LNCAP (cell line): ENCODE measurements at regions not wholly inside any gene's neighbourhood (a gene's known extent, or its start where the extent isn't known, plus 50 kb on each side); places are given as distances from the start of the nearest gene placed in this dataset.

ENCODE experiments used
- TF ChIP-seq, protein P1 (sequence below): fragments of 450-650 bp; IDR thresholded peaks from 2 replicates; pipeline ENCODE4 v1.5.1; 2017; ENCODE audit warnings: mild to moderate bottlenecking

DNA sequence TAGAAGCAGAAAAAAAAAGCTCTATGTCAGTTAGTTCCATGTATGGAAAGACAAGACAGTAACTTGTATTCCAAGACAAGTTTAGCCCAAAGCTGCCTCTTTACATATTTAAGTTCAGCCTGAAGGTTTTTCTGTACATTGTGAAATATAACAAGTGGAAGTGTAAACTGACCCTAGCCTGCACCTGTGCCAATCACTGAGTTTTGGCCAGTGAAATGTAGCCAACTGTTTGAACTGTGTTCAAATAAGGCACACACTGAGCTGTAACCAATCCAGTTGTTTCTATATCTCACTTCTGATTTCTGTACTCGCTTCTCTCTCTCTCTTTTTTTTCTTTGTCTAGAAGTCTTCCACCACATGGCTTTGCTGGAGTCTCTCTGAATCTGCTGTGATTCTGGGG, 1227.1 kb downstream of the NCAM2 start:
- TF ChIP-seq, protein P1, sequence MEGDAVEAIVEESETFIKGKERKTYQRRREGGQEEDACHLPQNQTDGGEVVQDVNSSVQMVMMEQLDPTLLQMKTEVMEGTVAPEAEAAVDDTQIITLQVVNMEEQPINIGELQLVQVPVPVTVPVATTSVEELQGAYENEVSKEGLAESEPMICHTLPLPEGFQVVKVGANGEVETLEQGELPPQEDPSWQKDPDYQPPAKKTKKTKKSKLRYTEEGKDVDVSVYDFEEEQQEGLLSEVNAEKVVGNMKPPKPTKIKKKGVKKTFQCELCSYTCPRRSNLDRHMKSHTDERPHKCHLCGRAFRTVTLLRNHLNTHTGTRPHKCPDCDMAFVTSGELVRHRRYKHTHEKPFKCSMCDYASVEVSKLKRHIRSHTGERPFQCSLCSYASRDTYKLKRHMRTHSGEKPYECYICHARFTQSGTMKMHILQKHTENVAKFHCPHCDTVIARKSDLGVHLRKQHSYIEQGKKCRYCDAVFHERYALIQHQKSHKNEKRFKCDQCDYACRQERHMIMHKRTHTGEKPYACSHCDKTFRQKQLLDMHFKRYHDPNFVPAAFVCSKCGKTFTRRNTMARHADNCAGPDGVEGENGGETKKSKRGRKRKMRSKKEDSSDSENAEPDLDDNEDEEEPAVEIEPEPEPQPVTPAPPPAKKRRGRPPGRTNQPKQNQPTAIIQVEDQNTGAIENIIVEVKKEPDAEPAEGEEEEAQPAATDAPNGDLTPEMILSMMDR: no peak

DNA sequence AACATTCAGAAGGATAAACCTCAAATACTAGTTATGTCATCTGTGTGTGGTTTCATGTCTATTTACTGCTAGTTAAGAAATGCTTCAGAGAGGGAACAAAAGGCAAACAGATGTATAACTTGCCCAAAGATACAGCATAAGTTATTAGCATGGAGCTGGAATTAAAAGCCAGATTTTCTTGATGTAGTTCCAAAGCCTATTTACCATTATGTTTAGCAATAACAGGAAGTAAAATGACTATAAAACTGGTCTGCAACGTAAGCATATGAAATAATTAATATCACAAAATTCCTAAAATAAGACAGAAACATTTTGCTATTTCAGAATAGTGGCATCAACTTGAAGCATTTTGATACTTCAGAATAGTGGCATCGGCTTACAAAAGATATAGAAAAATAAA, 1232.8 kb downstream of the NCAM2 start:
- TF ChIP-seq, protein P1: no peak

DNA sequence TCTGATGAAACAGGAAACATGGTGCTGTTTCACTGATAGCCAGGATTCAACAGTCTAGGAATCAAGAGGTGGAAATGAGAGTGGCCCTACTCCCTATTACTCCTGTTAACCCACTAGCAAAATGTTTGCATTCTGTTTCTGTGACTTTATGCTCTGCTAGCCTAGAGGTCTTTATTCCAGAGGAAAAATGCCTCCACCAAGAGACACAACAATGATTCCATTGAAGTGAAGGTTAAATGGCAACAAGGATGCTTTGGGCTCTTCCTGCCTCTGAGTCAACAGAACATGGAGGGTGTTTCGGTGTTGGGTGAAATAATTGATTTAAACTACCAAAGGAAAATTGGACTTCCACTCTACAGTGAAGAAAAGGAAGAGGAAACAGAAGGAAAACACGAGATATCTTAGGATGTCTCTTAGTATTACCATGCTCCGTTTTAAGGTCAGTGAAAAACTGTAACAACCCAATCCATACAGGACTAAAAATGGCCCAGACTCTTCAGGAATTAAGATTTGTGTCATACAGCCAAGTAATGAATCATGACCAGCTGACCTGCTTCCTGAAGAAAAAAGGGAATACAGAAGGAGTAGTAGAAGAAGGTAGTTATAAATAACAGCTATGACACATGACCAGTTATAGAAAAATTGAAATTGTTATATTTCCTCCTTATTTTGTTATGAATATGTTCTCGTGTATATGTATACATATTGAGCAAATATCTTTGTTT, 1237.8 kb downstream of the NCAM2 start:
- TF ChIP-seq, protein P1: no peak

DNA sequence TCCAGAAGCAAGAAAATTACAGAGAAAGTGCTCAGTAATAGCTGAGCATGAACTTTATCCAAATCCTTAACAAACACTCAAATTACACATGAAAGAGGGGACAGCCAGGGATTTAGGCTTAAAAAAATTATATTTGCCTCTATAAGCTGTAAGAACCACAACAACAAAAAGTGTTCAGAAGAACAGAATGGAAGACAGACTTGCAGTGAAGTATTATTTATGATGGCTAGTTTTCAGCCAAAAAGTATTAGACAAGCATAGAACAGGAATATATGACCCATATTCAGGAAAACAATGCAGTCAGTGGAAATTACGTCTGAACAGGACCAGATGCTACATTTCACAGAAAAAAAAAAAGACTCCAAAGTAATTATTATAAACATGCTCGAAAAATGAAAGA, 1246.3 kb downstream of the NCAM2 start:
- TF ChIP-seq, protein P1: no peak

DNA sequence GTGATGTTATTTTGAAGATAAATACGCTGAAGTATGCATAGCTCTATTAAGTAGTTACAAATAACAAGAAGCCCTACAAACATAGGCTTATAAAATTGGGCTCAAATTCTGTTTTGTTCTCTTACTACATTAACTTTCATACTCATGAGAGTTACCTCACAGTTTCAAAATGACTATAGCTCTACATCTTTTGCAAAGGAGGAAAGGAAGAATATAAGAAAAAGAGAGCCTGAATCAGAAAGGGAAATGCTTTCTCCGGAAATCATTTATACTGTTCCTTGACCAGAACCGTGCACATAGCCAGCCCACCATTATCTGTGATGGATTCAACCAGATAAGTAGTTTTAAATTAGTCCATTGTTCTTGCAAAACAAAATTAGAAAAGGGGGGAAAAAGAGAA, 1252.1 kb downstream of the NCAM2 start:
- TF ChIP-seq, protein P1: no peak

DNA sequence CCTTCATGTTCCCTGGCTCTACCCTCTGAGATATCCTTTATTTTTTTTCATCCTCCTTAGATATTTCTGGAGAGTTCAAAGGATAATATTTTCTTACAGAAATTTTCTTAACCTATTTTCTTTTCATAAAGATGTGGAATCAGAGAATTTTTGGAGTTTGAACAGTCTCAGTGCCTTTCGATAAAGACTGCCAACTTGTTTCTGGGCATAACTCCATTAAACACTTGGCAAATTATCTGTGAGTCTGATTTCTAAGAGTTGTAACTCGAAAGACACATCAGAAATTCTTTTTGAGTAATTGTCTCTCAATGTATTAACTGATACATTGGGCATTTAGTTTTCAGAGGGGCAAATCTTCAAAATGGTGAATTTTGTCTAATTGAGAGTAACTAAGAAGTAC, 1255.6 kb downstream of the NCAM2 start:
- TF ChIP-seq, protein P1: no peak

DNA sequence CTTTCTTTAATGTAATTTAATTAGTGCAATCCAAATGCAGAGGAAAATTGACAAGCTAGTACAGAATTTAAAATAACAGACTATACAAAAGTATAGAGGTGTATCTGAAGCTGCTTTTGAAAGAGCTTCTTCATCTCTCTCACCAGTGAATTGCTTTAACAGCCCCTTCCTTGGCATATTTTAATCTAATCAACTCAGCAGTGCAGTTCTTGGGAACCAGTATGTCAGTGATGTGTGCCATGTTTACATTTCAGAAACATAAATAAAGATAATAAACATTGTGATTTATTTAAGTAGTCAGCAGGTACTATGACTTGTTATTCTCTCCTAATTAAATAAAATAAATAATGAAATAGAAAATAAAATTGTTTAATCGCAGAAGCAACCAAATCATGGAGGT, 1260.6 kb downstream of the NCAM2 start:
- TF ChIP-seq, protein P1: no peak

DNA sequence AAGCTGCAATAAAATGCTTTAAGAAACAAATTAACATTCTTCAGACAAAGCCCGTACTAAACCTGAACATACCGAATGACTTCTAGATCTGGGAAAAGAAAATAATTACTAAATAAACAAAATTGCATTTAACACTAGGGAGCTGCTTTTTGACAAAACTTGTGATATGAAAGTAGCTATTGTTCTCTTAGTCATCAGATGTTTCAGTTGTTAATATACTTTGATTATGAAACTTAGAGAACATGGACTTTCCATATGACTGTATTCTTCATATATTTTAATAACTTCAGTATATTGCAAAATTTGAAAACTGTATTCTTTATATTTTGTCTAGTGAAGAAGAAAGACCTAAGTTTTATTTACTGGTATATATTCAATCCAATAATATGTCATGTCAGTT, 1262.1 kb downstream of the NCAM2 start:
- TF ChIP-seq, protein P1: no peak
